IMR-90 (cell line): ENCODE measurements at regions not wholly inside any gene's neighbourhood (a gene's known extent, or its start where the extent isn't known, plus 50 kb on each side); places are given as distances from the start of the nearest gene placed in this dataset.

ENCODE experiments used
- ATAC-seq: fragments of 200-7000 bp; cut with Tn5 transposase; 2 replicates; pipeline ENCODE4 v1.9.1; 2020; ENCODE audit warnings: low read depth, mild to moderate bottlenecking, moderate library complexity
- BruUV-seq: library from RNA; stranded (reverse); fragments of 400-500 nt; replicated peaks from 2 replicates; lab custom pipeline; 2021; lab: Mats Ljungman, UMichigan
- CTCF ChIA-PET: fragments of 300-600 bp; formaldehyde crosslinking; extraction: SDS; loops from one replicate; lab custom pipeline; 2021; ENCODE audit warnings: antibody characterized with exemption; lab: Yijun Ruan, JAX
- POLR2A ChIA-PET: fragments of 300-600 bp; sonication (Branson Sonifier 250); formaldehyde crosslinking; loops from one replicate; lab custom pipeline; 2022; ENCODE audit warnings: antibody characterized with exemption; ENCODE audit not compliant: unreplicated experiment; lab: Charles Lee
- DNase-seq: peaks from one replicate; pipeline ENCODE4 v3.0.0; 2013
- H2AFZ ChIP-seq: replicated peaks from 2 replicates; pipeline ENCODE3; 2013; ENCODE audit warnings: low read length, mild to moderate bottlenecking; ENCODE audit not compliant: poor library complexity
- H2AK5ac ChIP-seq: 2 replicates; pipeline ENCODE4 v1.6.1; 2013; ENCODE audit warnings: low read depth, low read length, inconsistent platforms
- H2AK9ac ChIP-seq: replicated peaks from 2 replicates; pipeline ENCODE3; 2013; ENCODE audit warnings: mild to moderate bottlenecking, low read depth, low read length, moderate library complexity; ENCODE audit not compliant: poor library complexity
- H2BK120ac ChIP-seq: 2 replicates; pipeline ENCODE4 v1.6.1; 2013; ENCODE audit warnings: low read depth, low read length, inconsistent platforms
- H2BK15ac ChIP-seq: 3 replicates; pipeline ENCODE4 v1.6.1; 2013; ENCODE audit warnings: low read depth, low read length, inconsistent platforms
- H2BK20ac ChIP-seq: 2 replicates; pipeline ENCODE4 v1.6.1; 2013; ENCODE audit warnings: low read depth, mild to moderate bottlenecking, inconsistent platforms, low read length, moderate library complexity
- H2BK5ac ChIP-seq: 2 replicates; pipeline ENCODE4 v1.6.1; 2013; ENCODE audit warnings: mild to moderate bottlenecking, low read depth, low read length, inconsistent platforms; ENCODE audit not compliant: poor library complexity, severe bottlenecking
- H3K14ac ChIP-seq: replicated peaks from 2 replicates; pipeline ENCODE4 v1.6.1; 2013; ENCODE audit warnings: low read depth, low read length, inconsistent platforms
- H3K18ac ChIP-seq: 2 replicates; pipeline ENCODE4 v1.6.1; 2013; ENCODE audit warnings: low read depth, low read length, control low read depth
- H3K23ac ChIP-seq: 2 replicates; pipeline ENCODE4 v1.6.1; 2013; ENCODE audit warnings: low read depth, low read length, inconsistent platforms
- H3K27ac ChIP-seq: 2 replicates; pipeline ENCODE4 v1.5.1; 2013; ENCODE audit warnings: mild to moderate bottlenecking, control low read depth, low read length; ENCODE audit not compliant: insufficient read depth
- H3K27me3 ChIP-seq: 2 replicates; pipeline ENCODE4 v1.6.1; 2013; ENCODE audit warnings: low read length; ENCODE audit not compliant: control insufficient read depth, insufficient read depth
- H3K36me3 ChIP-seq: 2 replicates; pipeline ENCODE4 v1.6.1; 2013; ENCODE audit warnings: low read length, mixed read lengths; ENCODE audit not compliant: control insufficient read depth, insufficient read depth
- H3K4ac ChIP-seq: 2 replicates; pipeline ENCODE4 v1.6.1; 2013; ENCODE audit warnings: low read depth, low read length, inconsistent platforms
- H3K4me1 ChIP-seq: 2 replicates; pipeline ENCODE4 v1.6.1; 2013; ENCODE audit warnings: low read length, mixed read lengths; ENCODE audit not compliant: control insufficient read depth, insufficient read depth
- H3K4me2 ChIP-seq: 2 replicates; pipeline ENCODE4 v1.6.1; 2013; ENCODE audit warnings: low read depth, mild to moderate bottlenecking, control low read depth, low read length, moderate library complexity
- H3K4me3 ChIP-seq: 2 replicates; pipeline ENCODE4 v1.5.1; 2013; ENCODE audit warnings: low read depth, mild to moderate bottlenecking, control low read depth, low read length, moderate library complexity; ENCODE audit not compliant: insufficient read depth
- H3K56ac ChIP-seq: 2 replicates; pipeline ENCODE4 v1.6.1; 2013; ENCODE audit warnings: low read length, inconsistent platforms; ENCODE audit not compliant: insufficient read depth; ENCODE audit errors: extremely low read depth
- H3K79me1 ChIP-seq, 2 experiments: 2 replicates each; pipeline ENCODE4 v1.6.1; 2013; ENCODE audit warnings: low read length in 2 of 2, inconsistent platforms in 1 of 2, low read depth in 1 of 2
- H3K9ac ChIP-seq: 2 replicates; pipeline ENCODE4 v1.6.1; 2013; ENCODE audit warnings: low read depth, low read length, control low read depth
- H3K9me1 ChIP-seq: 2 replicates; pipeline ENCODE4 v1.6.1; 2013; ENCODE audit warnings: low read length, inconsistent platforms; ENCODE audit not compliant: insufficient read depth
- H3K9me3 ChIP-seq: 2 replicates; pipeline ENCODE4 v1.6.1; 2013; ENCODE audit warnings: low read length; ENCODE audit not compliant: control insufficient read depth, insufficient read depth
- H4K20me1 ChIP-seq: 2 replicates; pipeline ENCODE4 v1.6.1; 2013; ENCODE audit warnings: low read length, inconsistent platforms; ENCODE audit not compliant: insufficient read depth
- H4K5ac ChIP-seq: 2 replicates; pipeline ENCODE4 v1.6.1; 2013; ENCODE audit warnings: mild to moderate bottlenecking, low read depth, low read length, control low read depth
- H4K8ac ChIP-seq, 2 experiments: 2 replicates each; pipeline ENCODE4 v1.6.1; 2013; ENCODE audit warnings: low read depth in 2 of 2, low read length in 2 of 2, control low read depth in 1 of 2, inconsistent platforms in 1 of 2
- H4K91ac ChIP-seq: 2 replicates; pipeline ENCODE4 v1.6.1; 2013; ENCODE audit warnings: low read depth, low read length, inconsistent platforms; ENCODE audit not compliant: insufficient read depth
- CEBPB ChIP-seq: IDR thresholded peaks from 2 replicates; pipeline ENCODE4 v1.6.1; 2012; ENCODE audit warnings: low read depth, low read length, improper control_type of control experiment
- CHD1 ChIP-seq: IDR thresholded peaks from 2 replicates; pipeline ENCODE4 v1.6.1; 2012; ENCODE audit warnings: low read depth, low read length, improper control_type of control experiment
- MXI1 ChIP-seq: IDR thresholded peaks from 2 replicates; pipeline ENCODE4 v1.6.1; 2012; ENCODE audit warnings: low read depth, mild to moderate bottlenecking, low read length, moderate library complexity, borderline replicate concordance
- RCOR1 ChIP-seq: IDR thresholded peaks from 2 replicates; pipeline ENCODE4 v1.6.1; 2012; ENCODE audit warnings: mild to moderate bottlenecking, low read length, improper control_type of control experiment; ENCODE audit not compliant: insufficient replicate concordance
- WGBS, 2 experiments: methylation state at CpG; one replicate each; pipeline versions ENCODE4 v1.1.5 to v1.1.7; 2013; ENCODE audit warnings: missing lambda C conversion rate in 2 of 2; ENCODE audit not compliant: insufficient read length in 1 of 2; ENCODE audit errors: extremely low coverage in 2 of 2; 5-methylcytosine and 5-hydroxymethylcytosine counted together
- dilution Hi-C: fragments of 300-500 bp; cut with HindIII; formaldehyde crosslinking; loops from one replicate; pipeline ENCODE4 v1.14.3; 2018; ENCODE audit warnings: low sequenced_read_pairs; ENCODE audit not compliant: unreplicated experiment
- in situ Hi-C: fragments of 300-500 bp; cut with MboI; formaldehyde crosslinking; loops from 3 replicates; pipeline ENCODE4 v1.14.3; 2019; ENCODE audit warnings: low sequenced_read_pairs, inconsistent platforms, mixed read lengths
- intact Hi-C: fragments of 100-400 bp; cut with micrococcal nuclease; formaldehyde crosslinking; loops from 2 replicates; pipeline ENCODE4 v1.10.0; 2022

- no peaks in the 10 kb centered on the region for H3K27me3 ChIP-seq
Observed at GRCh38 chr4:8788174-8788573, 83.5 kb downstream of the HMX1 start.

More at GRCh38 chr4:8788174-8788573, 83.5 kb downstream of the HMX1 start:
- Histone ChIP-seq H2AFZ (no peak overlapping the region), H3K36me3 (no peaks in the 10 kb centered on the region), H4K8ac (no peak overlapping the region), H3K9me1 (no peaks in the 10 kb centered on the region), H3K23ac (no peak overlapping the region), H3K4me2 (no peak overlapping the region), H3K9me3 (peaks cover 6% of the 10 kb centered on the region), H2BK20ac (no peak overlapping the region), H4K20me1 (no peaks in the 10 kb centered on the region), H3K18ac (no peak overlapping the region), H2AK5ac (no peak overlapping the region), H3K4ac (no peak overlapping the region), H3K14ac (no peak overlapping the region), H3K4me3 (no peak overlapping the region), H4K91ac (no peak overlapping the region), H3K27ac (no peak overlapping the region), H4K5ac (no peak overlapping the region), H3K56ac (no peak overlapping the region), H3K9ac (no peak overlapping the region), H2BK120ac (no peak overlapping the region), H2AK9ac (no peak overlapping the region), H3K4me1 (no peaks in the 10 kb centered on the region), H3K79me1 (no peaks in the 10 kb centered on the region), H2BK5ac (no peak overlapping the region), H2BK15ac (no peak overlapping the region)
- DNase-seq (no peak), ATAC-seq (no peak)
- CTCF ChIA-PET = no interaction called here
- POLR2A ChIA-PET = no interaction called here
- no peak for TF ChIP-seq MXI1
- TF ChIP-seq CHD1 = no peak
- no peak for TF ChIP-seq RCOR1
- TF ChIP-seq CEBPB = no peak
- intact Hi-C loops (no loop called here), in situ Hi-C loops (no loop called here), dilution Hi-C loops (no loop called here)
- 60% methylated on average over 3 of the region's 9 CpGs; no CpG with 5 or more reads in 1 of the 2 experiments for WGBS, 2 experiments
- BruUV-seq = no TSS peak
